Adrenal gland (tissue), 9 donors: ENCODE measurements at regions not wholly inside any gene's neighbourhood (a gene's known extent, or its start where the extent isn't known, plus 50 kb on each side); places are given as distances from the start of the nearest gene placed in this dataset.

ENCODE experiments used
- DNase-seq, 7 donors: peaks; one replicate each; pipeline ENCODE4 v3.0.0-alpha.2; 2019 to 2020
- H3K27ac ChIP-seq, 5 donors: fragments of 200-600 bp; sonication (generic) in 4 of 5; 1 replicate in 3 of 5; 2 replicates in 2 of 5; pipeline versions ENCODE4 v1.5.1 to v1.8.0; 2016 to 2020; ENCODE audit warnings: mild to moderate bottlenecking in 1 of 5
- H3K27me3 ChIP-seq: fragments of 200-600 bp; 2 replicates; pipeline ENCODE4 v1.8.0; 2021
- H3K36me3 ChIP-seq, 2 donors: fragments of 200-600 bp; replicated peaks in 1 of 2; 1 replicate in 1 of 2; 2 replicates in 1 of 2; pipeline versions ENCODE4 v1.5.1 to v1.8.0; 2018 to 2022
- H3K4me1 ChIP-seq, 2 donors: fragments of 200-600 bp; replicated peaks in 1 of 2; 1 replicate in 1 of 2; 2 replicates in 1 of 2; pipeline versions ENCODE4 v1.5.1 to v1.8.0; 2018 to 2021
- H3K4me3 ChIP-seq, 4 donors: fragments of 200-600 bp; sonication (generic) in 3 of 4; one replicate each; pipeline ENCODE4 v1.5.1; 2016 to 2018
- H3K9me3 ChIP-seq, 3 donors: fragments of 200-600 bp; sonication (generic) in 1 of 3; replicated peaks in 1 of 3; 1 replicate in 2 of 3; 2 replicates in 1 of 3; pipeline versions ENCODE4 v1.5.1 to v1.8.0; 2016 to 2021
- CTCF ChIP-seq, 6 experiments: fragments of 450-650 bp in 4 of 6; fragments of 200-600 bp in 2 of 6; sonication (generic) in 1 of 6; IDR thresholded peaks; 1 replicate in 5 of 6; 2 replicates in 1 of 6; pipeline versions ENCODE4 v1.5.1 to v1.8.0; 2016 to 2021; ENCODE audit warnings: antibody characterized with exemption in 6 of 6, mild to moderate bottlenecking in 2 of 6, moderate library complexity in 1 of 6
- POLR2A ChIP-seq, 2 donors: fragments of 450-650 bp; IDR thresholded peaks; one replicate each; pipeline ENCODE4 v1.6.1; 2017; ENCODE audit warnings: antibody characterized with exemption in 2 of 2, mild to moderate bottlenecking in 2 of 2, moderate library complexity in 1 of 2
- WGBS, 4 donors: extraction: QIAGEN DNeasy Blood & Tissue Kit in 2 of 4; methylation state at CpG; one replicate each; pipeline versions ENCODE4 v1.1.5 to v1.1.7; 2013 to 2017; 5-methylcytosine and 5-hydroxymethylcytosine counted together
- intact Hi-C, 2 donors: fragments of 100-400 bp; cut with DNase I; formaldehyde crosslinking; loops; one replicate each; pipeline versions ENCODE4 v1.14.1 to v1.15.0; 2022 to 2023
- donor health status: healthy with polysubstance abuse.
- donor health status: Bipolar disorder and iron deficiency.
- donor health status: DM: yes; HTN: yes; CAD: no.
- donor health status: DM: no; HTN: no; CAD: no.
- donor health status: DM: no; HTN: no; CAD: no.

- H3K27me3 ChIP-seq, result no peaks in the 10 kb centered on the region
- 86 to 90% (median 89%) methylated on average over 16 to 17 of the region's 17 CpGs for WGBS, 4 donors
- H3K36me3 ChIP-seq, result no peaks in the 10 kb centered on the region
- H3K27ac ChIP-seq, result no peak overlapping the region
- intact Hi-C loops, result no loop called here
- DNase-seq, result no peak
- H3K4me1 ChIP-seq, result no peaks in the 10 kb centered on the region
- H3K4me3 ChIP-seq, result no peak overlapping the region
- TF ChIP-seq CTCF (IDR thresholded peaks at IDR 0.05) (no peak), POLR2A (IDR thresholded peaks at IDR 0.05) (no peak)
- no peaks in the 10 kb centered on the region for H3K9me3 ChIP-seq
Measured at GRCh38 chr10:2993636-2994035, 73.7 kb upstream of the PFKP start.

GRCh38 chr10:2992401-2993198 is 74.7 kb upstream of the PFKP start:
- Histone ChIP-seq H3K27ac (no peak overlapping the region), H3K4me1 (no peaks in the 10 kb centered on the region), H3K9me3 (no peaks in the 10 kb centered on the region), H3K27me3 (no peaks in the 10 kb centered on the region), H3K36me3 (no peaks in the 10 kb centered on the region), H3K4me3 (no peak overlapping the region)
- TF ChIP-seq CTCF (IDR thresholded peaks at IDR 0.05), result no peak
- no peak for TF ChIP-seq POLR2A (IDR thresholded peaks at IDR 0.05)
- DNase-seq, result no peak
- intact Hi-C loops, result no loop called here
- WGBS, 4 donors, result 71 to 75% (median 72%) methylated on average over 10 of the region's 10 CpGs

GRCh38 chr10:2990764-2991163 is 76.6 kb upstream of the PFKP start:
- peaks cover 8% of the 10 kb centered on the region for H3K27me3 ChIP-seq
- H3K9me3 ChIP-seq, result no peaks in the 10 kb centered on the region
- 63 to 71% (median 70%) methylated on average over 3 of the region's 3 CpGs for WGBS, 4 donors

More at GRCh38 chr10:2990764-2991163, 76.6 kb upstream of the PFKP start:
- H3K4me1 ChIP-seq, result no peaks in the 10 kb centered on the region
- H3K4me3 ChIP-seq, result no peak overlapping the region
- no peaks in the 10 kb centered on the region for H3K36me3 ChIP-seq
- no peak for DNase-seq
- no peak overlapping the region for H3K27ac ChIP-seq
- no peak for TF ChIP-seq POLR2A (IDR thresholded peaks at IDR 0.05)
- TF ChIP-seq CTCF (IDR thresholded peaks at IDR 0.05), result no peak
- intact Hi-C loops, result no loop called here
